ENCODE measurements at regions not wholly inside any gene's neighbourhood (a gene's known extent, or its start where the extent isn't known, plus 50 kb on each side); places are given as distances from the start of the nearest gene placed in this dataset.

GRCh38 chr1:80359666-80360065 is 1353.1 kb upstream of the ADGRL4 start:
- TF ChIP-seq CTCF (IDR thresholded peaks at IDR 0.05; ENCODE audit: control extremely low read depth, extremely low read depth), result no peak
- 87 to 89% methylated on average over 2 of the region's 2 CpGs for WGBS, 2 donors
- no peak overlapping the region for H3K4me3 ChIP-seq
- H3K9me3 ChIP-seq (ENCODE audit: control insufficient read depth in 4 of 4, insufficient read depth in 3 of 4, low read length in 3 of 4), result no peaks in the 10 kb centered on the region
- no peaks in the 10 kb centered on the region for H3K36me3 ChIP-seq (ENCODE audit: control insufficient read depth in 4 of 4, insufficient read depth in 4 of 4, low read length in 4 of 4)
- H3K9ac ChIP-seq (ENCODE audit: insufficient read depth in 1 of 2, low read length in 2 of 2), result no peak overlapping the region
- H3K27me3 ChIP-seq (ENCODE audit: control insufficient read depth in 3 of 3, insufficient read depth in 3 of 3, low read length in 2 of 3), result no peaks in the 10 kb centered on the region
- H3K4me1 ChIP-seq (ENCODE audit: control insufficient read depth in 5 of 5, insufficient read depth in 5 of 5, low read length in 5 of 5), result no peaks in the 10 kb centered on the region
- ATAC-seq (ENCODE audit: insufficient read depth, low FRiP score) (no peak), DNase-seq (no peak)
- H3K27ac ChIP-seq (ENCODE audit: low read depth in 1 of 2, low read length in 1 of 2), result no peak overlapping the region

- TF ChIP-seq CTCF (IDR thresholded peaks at IDR 0.05; ENCODE audit: control extremely low read depth, extremely low read depth), result no peak
- DNase-seq (no peak), ATAC-seq (ENCODE audit: insufficient read depth, low FRiP score) (no peak)
- Histone ChIP-seq H3K4me1 (ENCODE audit: control insufficient read depth in 5 of 5, insufficient read depth in 5 of 5, low read length in 5 of 5) (no peaks in the 10 kb centered on the region), H3K27me3 (ENCODE audit: control insufficient read depth in 3 of 3, insufficient read depth in 3 of 3, low read length in 2 of 3) (no peaks in the 10 kb centered on the region), H3K9me3 (ENCODE audit: control insufficient read depth in 4 of 4, insufficient read depth in 3 of 4, low read length in 3 of 4) (no peaks in the 10 kb centered on the region), H3K4me3 (no peak overlapping the region), H3K9ac (ENCODE audit: insufficient read depth in 1 of 2, low read length in 2 of 2) (no peak overlapping the region), H3K36me3 (ENCODE audit: control insufficient read depth in 4 of 4, insufficient read depth in 4 of 4, low read length in 4 of 4) (no peaks in the 10 kb centered on the region), H3K27ac (ENCODE audit: low read depth in 1 of 2, low read length in 1 of 2) (no peak overlapping the region)
- 92 to 94% methylated on average over 9 of the region's 9 CpGs for WGBS, 2 donors
Measured at GRCh38 chr1:80349218-80349617, 1342.7 kb upstream of the ADGRL4 start.

GRCh38 chr1:80341021-80341420 is 1334.5 kb upstream of the ADGRL4 start:
- Histone ChIP-seq H3K27ac (ENCODE audit: low read depth in 1 of 2, low read length in 1 of 2) (no peak overlapping the region), H3K9me3 (ENCODE audit: control insufficient read depth in 4 of 4, insufficient read depth in 3 of 4, low read length in 3 of 4) (peaks cover 0 to 6% (median 1%) of the 10 kb centered on the region in 4 donors), H3K9ac (ENCODE audit: insufficient read depth in 1 of 2, low read length in 2 of 2) (no peak overlapping the region), H3K36me3 (ENCODE audit: control insufficient read depth in 4 of 4, insufficient read depth in 4 of 4, low read length in 4 of 4) (no peaks in the 10 kb centered on the region), H3K27me3 (ENCODE audit: control insufficient read depth in 3 of 3, insufficient read depth in 3 of 3, low read length in 2 of 3) (no peaks in the 10 kb centered on the region), H3K4me1 (ENCODE audit: control insufficient read depth in 5 of 5, insufficient read depth in 5 of 5, low read length in 5 of 5) (no peaks in the 10 kb centered on the region), H3K4me3 (no peak overlapping the region)
- DNase-seq (no peak), ATAC-seq (ENCODE audit: insufficient read depth, low FRiP score) (no peak)
- 78 to 81% methylated on average over 3 of the region's 3 CpGs for WGBS, 2 donors
- TF ChIP-seq CTCF (IDR thresholded peaks at IDR 0.05; ENCODE audit: control extremely low read depth, extremely low read depth), result no peak

- no peak for TF ChIP-seq CTCF (IDR thresholded peaks at IDR 0.05; ENCODE audit: control extremely low read depth, extremely low read depth)
- 70 to 79% methylated on average over 5 of the region's 5 CpGs for WGBS, 2 donors
- ATAC-seq (ENCODE audit: insufficient read depth, low FRiP score), result no peak
Measured at GRCh38 chr1:80318108-80318507, 1311.6 kb upstream of the ADGRL4 start.

More at GRCh38 chr1:80318108-80318507, 1311.6 kb upstream of the ADGRL4 start:
- no peak overlapping the region for H3K9ac ChIP-seq (ENCODE audit: insufficient read depth in 1 of 2, low read length in 2 of 2)
- no peak overlapping the region for H3K27ac ChIP-seq (ENCODE audit: low read depth in 1 of 2, low read length in 1 of 2)
- H3K4me1 ChIP-seq (ENCODE audit: control insufficient read depth in 5 of 5, insufficient read depth in 5 of 5, low read length in 5 of 5), result no peaks in the 10 kb centered on the region
- no peaks in the 10 kb centered on the region for H3K27me3 ChIP-seq (ENCODE audit: control insufficient read depth in 3 of 3, insufficient read depth in 3 of 3, low read length in 2 of 3)
- no peak for DNase-seq
- no peak overlapping the region for H3K4me3 ChIP-seq
- no peaks in the 10 kb centered on the region for H3K9me3 ChIP-seq (ENCODE audit: control insufficient read depth in 4 of 4, insufficient read depth in 3 of 4, low read length in 3 of 4)
- H3K36me3 ChIP-seq (ENCODE audit: control insufficient read depth in 4 of 4, insufficient read depth in 4 of 4, low read length in 4 of 4), result no peaks in the 10 kb centered on the region

All from lung (tissue), 11 donors.